ENCODE measurements at regions not wholly inside any gene's neighbourhood (a gene's known extent, or its start where the extent isn't known, plus 50 kb on each side); places are given as distances from the start of the nearest gene placed in this dataset.

DNA sequence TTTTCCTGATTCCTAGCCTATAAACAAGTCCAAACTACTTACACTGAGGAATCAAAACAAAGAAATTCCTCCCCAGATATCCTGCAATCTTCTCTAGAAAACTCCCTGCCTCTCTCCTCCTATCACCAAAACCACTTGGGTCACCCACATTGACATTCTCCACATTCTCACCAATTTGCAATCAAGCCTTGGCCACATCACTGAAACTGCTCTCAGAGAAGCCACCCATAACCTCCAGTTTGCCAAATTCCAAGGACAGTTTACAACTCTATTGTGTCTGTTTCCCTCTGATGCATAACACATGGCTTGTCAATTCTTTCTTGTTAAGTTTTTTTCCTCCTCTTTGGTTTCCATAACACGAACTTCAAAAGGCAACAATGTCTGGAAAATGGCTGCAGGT, 233.5 kb downstream of the XPNPEP1 start:
- no peak overlapping the region for H4K91ac ChIP-seq (ENCODE audit: insufficient read length, low read depth, low read length)
- H3K27me3 ChIP-seq (ENCODE audit: insufficient read depth, low read length) = no peaks in the 10 kb centered on the region
- no peak for DNase-seq
- H3K4me2 ChIP-seq (ENCODE audit: insufficient read depth, insufficient read length, low read length) = no peak overlapping the region
- peaks cover 3 to 12% (median 11%) of the 10 kb centered on the region in 3 experiments; a peak in 5 of 7 replicates for H3K36me3 Mint-ChIP-seq (ENCODE audit: insufficient read depth in 1 of 3, low read depth in 3 of 3)
- H3K27ac Mint-ChIP-seq = no peak overlapping the region
- no peak overlapping the region for H3K4ac ChIP-seq (ENCODE audit: low read depth, low read length)
- no peak overlapping the region for H3K56ac ChIP-seq (ENCODE audit: insufficient read length, low read depth, low read length)
- H3K27me3 Mint-ChIP-seq (ENCODE audit: low read depth) = peaks cover 3% of the 10 kb centered on the region; the same call in 1 of the 2 replicates
- no peak overlapping the region for H3T11ph ChIP-seq (ENCODE audit: low read length)
- H2AFZ ChIP-seq (ENCODE audit: low read length) = no peak overlapping the region
- no peaks in the 10 kb centered on the region for H3K23me2 ChIP-seq (ENCODE audit: insufficient read length, low read depth, low read length, poor library complexity, severe bottlenecking)
- no peak overlapping the region for H4K5ac ChIP-seq (ENCODE audit: insufficient read length, low read depth, low read length)
- no peak overlapping the region for H2AK5ac ChIP-seq (ENCODE audit: insufficient read length, low read length)
- H3K4me1 ChIP-seq (ENCODE audit: insufficient read depth, low read length) = no peaks in the 10 kb centered on the region
- no peak overlapping the region for H2BK15ac ChIP-seq (ENCODE audit: low read depth, low read length)
- H3K4me1 Mint-ChIP-seq = no peaks in the 10 kb centered on the region
- no peak overlapping the region for H3K27ac ChIP-seq (ENCODE audit: insufficient read length, low read depth, low read length)
- H2BK20ac ChIP-seq (ENCODE audit: low read depth, low read length, poor library complexity, severe bottlenecking) = no peak overlapping the region
- TF ChIP-seq, protein P1, sequence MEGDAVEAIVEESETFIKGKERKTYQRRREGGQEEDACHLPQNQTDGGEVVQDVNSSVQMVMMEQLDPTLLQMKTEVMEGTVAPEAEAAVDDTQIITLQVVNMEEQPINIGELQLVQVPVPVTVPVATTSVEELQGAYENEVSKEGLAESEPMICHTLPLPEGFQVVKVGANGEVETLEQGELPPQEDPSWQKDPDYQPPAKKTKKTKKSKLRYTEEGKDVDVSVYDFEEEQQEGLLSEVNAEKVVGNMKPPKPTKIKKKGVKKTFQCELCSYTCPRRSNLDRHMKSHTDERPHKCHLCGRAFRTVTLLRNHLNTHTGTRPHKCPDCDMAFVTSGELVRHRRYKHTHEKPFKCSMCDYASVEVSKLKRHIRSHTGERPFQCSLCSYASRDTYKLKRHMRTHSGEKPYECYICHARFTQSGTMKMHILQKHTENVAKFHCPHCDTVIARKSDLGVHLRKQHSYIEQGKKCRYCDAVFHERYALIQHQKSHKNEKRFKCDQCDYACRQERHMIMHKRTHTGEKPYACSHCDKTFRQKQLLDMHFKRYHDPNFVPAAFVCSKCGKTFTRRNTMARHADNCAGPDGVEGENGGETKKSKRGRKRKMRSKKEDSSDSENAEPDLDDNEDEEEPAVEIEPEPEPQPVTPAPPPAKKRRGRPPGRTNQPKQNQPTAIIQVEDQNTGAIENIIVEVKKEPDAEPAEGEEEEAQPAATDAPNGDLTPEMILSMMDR (conservative IDR thresholded peaks at IDR 0.05) = no peak
- no peak overlapping the region for H3K23ac ChIP-seq (ENCODE audit: insufficient read length, low read depth, low read length)
- H2BK5ac ChIP-seq (ENCODE audit: insufficient read length, low read length) = no peak overlapping the region
- no CpG with 5 or more reads among the region's 1 CpG for whole genome bisulfite sequencing (ENCODE audit: extremely low coverage, insufficient read length, low lambda C conversion rate)
- H2BK12ac ChIP-seq (ENCODE audit: insufficient read length, low read depth, low read length) = no peak overlapping the region
- no peaks in the 10 kb centered on the region for H3K79me2 ChIP-seq (ENCODE audit: insufficient read depth, low read length)
- no peaks in the 10 kb centered on the region for H3K9me3 ChIP-seq (ENCODE audit: control insufficient read depth, low read depth, low read length)
- no peak overlapping the region for H3K18ac ChIP-seq (ENCODE audit: insufficient read length, low read depth, low read length)
- H3K79me1 ChIP-seq (ENCODE audit: insufficient read depth, low read depth, low read length, poor library complexity, severe bottlenecking) = no peaks in the 10 kb centered on the region
- no peaks in the 10 kb centered on the region for H4K20me1 ChIP-seq (ENCODE audit: control insufficient read depth, insufficient read depth, insufficient read length)
- H3K9ac ChIP-seq (ENCODE audit: extremely low read depth, insufficient read length, low read length) = no peak overlapping the region
- H2BK120ac ChIP-seq (ENCODE audit: low read depth, low read length, poor library complexity, severe bottlenecking) = no peak overlapping the region
- H3K9me3 Mint-ChIP-seq = peaks cover 35 to 41% of the 10 kb centered on the region in 2 experiments
- H3K4me3 Mint-ChIP-seq = no peak overlapping the region
- H4K8ac ChIP-seq (replicated peaks; ENCODE audit: insufficient read length, low read depth, low read length) = no peak overlapping the region
- H3K14ac ChIP-seq (ENCODE audit: insufficient read depth, low read length) = no peak overlapping the region

All from H9 (cell line).